22Rv1 (cell line): ENCODE measurements at regions not wholly inside any gene's neighbourhood (a gene's known extent, or its start where the extent isn't known, plus 50 kb on each side); places are given as distances from the start of the nearest gene placed in this dataset.

Experiments
- ZFX ChIP-seq: fragments of 450-650 bp; IDR thresholded peaks from 2 replicates; pipeline ENCODE4 v1.6.1; 2017; ENCODE audit warnings: antibody characterized with exemption, borderline replicate concordance
- TF ChIP-seq, protein P1 (sequence below): fragments of 450-650 bp; IDR thresholded peaks from 2 replicates; pipeline ENCODE4 v1.5.1; 2017; ENCODE audit warnings: mild to moderate bottlenecking

DNA sequence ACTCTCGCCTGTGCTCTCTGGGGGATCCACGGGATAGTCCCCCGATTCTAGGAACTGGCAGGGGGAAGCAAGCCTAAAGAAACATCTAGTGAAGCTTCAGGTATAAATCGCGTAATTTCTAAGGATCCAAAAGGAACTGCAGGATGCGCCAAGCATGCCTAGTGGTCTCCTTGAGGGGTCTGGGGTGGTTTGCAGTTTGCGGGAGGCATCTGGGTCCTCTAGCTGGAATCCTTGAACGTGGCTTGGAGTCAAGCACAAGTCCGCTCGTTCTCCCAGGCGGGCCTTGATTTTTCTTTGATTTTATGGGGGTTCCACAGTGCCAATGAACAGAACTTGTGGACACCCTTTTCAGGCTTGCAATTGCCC lies 1000.5 kb downstream of the KCNJ18 start:
- TF ChIP-seq, protein P1, sequence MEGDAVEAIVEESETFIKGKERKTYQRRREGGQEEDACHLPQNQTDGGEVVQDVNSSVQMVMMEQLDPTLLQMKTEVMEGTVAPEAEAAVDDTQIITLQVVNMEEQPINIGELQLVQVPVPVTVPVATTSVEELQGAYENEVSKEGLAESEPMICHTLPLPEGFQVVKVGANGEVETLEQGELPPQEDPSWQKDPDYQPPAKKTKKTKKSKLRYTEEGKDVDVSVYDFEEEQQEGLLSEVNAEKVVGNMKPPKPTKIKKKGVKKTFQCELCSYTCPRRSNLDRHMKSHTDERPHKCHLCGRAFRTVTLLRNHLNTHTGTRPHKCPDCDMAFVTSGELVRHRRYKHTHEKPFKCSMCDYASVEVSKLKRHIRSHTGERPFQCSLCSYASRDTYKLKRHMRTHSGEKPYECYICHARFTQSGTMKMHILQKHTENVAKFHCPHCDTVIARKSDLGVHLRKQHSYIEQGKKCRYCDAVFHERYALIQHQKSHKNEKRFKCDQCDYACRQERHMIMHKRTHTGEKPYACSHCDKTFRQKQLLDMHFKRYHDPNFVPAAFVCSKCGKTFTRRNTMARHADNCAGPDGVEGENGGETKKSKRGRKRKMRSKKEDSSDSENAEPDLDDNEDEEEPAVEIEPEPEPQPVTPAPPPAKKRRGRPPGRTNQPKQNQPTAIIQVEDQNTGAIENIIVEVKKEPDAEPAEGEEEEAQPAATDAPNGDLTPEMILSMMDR = no peak
- TF ChIP-seq ZFX = no peak
